NCI-H1417 treated with DMSO at 0.1 percent for 48 hours (cell line): ENCODE measurements at regions not wholly inside any gene's neighbourhood (a gene's known extent, or its start where the extent isn't known, plus 50 kb on each side); places are given as distances from the start of the nearest gene placed in this dataset.
"Not testable (repeated sequence)": the region's sequence is repeated elsewhere in the genome, so short reads cannot be mapped to it uniquely, and the experiment has no call there.

ENCODE experiments used
- DNase-seq: peaks from one replicate; lab custom pipeline; 2025; lab: John Stamatoyannopoulos, UW

- DNase-seq = not testable (repeated sequence)
Observed at GRCh38 chr21:41610840-41611115, 102.8 kb upstream of the TMPRSS2 start.

GRCh38 chr21:41610042-41610839 lies 102.3 kb upstream of the TMPRSS2 start:
- DNase-seq = no peak

GRCh38 chr21:41606706-41607105 lies 98.7 kb upstream of the TMPRSS2 start:
- no peak for DNase-seq

- no peak for DNase-seq
Observed at GRCh38 chr21:41605934-41606285, 98.0 kb upstream of the TMPRSS2 start.

- DNase-seq = no peak
Observed at GRCh38 chr21:41605178-41605933, 97.4 kb upstream of the TMPRSS2 start.

GRCh38 chr21:41604583-41605041 lies 96.7 kb upstream of the TMPRSS2 start:
- no peak for DNase-seq

- DNase-seq = no peak
Observed at GRCh38 chr21:41603476-41603875, 95.5 kb upstream of the TMPRSS2 start.

GRCh38 chr21:41602531-41602930 lies 94.6 kb upstream of the TMPRSS2 start:
- DNase-seq = no peak

- no peak for DNase-seq
Observed at GRCh38 chr21:41601573-41602368, 93.8 kb upstream of the TMPRSS2 start.

- DNase-seq = no peak
Observed at GRCh38 chr21:41600961-41601572, 93.1 kb upstream of the TMPRSS2 start.

- DNase-seq = no peak
Observed at GRCh38 chr21:41600556-41600955, 92.6 kb upstream of the TMPRSS2 start.

GRCh38 chr21:41600116-41600515 lies 92.2 kb upstream of the TMPRSS2 start:
- no peak for DNase-seq

GRCh38 chr21:41598561-41599431 lies 90.8 kb upstream of the TMPRSS2 start:
- DNase-seq = no peak

- DNase-seq = no peak
Observed at GRCh38 chr21:41597811-41598231, 89.9 kb upstream of the TMPRSS2 start.

- DNase-seq = no peak
Observed at GRCh38 chr21:41597227-41597626, 89.3 kb upstream of the TMPRSS2 start.

GRCh38 chr21:41596241-41596925 lies 88.4 kb upstream of the TMPRSS2 start:
- DNase-seq = no peak

- DNase-seq = no peak
Observed at GRCh38 chr21:41594268-41594667, 86.3 kb upstream of the TMPRSS2 start.

GRCh38 chr21:41593760-41594138 lies 85.8 kb upstream of the TMPRSS2 start:
- no peak for DNase-seq

GRCh38 chr21:41593051-41593759 lies 85.2 kb upstream of the TMPRSS2 start:
- no peak for DNase-seq

GRCh38 chr21:41589620-41590175 lies 81.7 kb upstream of the TMPRSS2 start:
- no peak for DNase-seq
